Esophagus squamous epithelium (tissue), 5 donors: ENCODE measurements at regions not wholly inside any gene's neighbourhood (a gene's known extent, or its start where the extent isn't known, plus 50 kb on each side); places are given as distances from the start of the nearest gene placed in this dataset.

ENCODE experiments used
- DNase-seq: peaks from one replicate; lab custom pipeline; 2025; lab: John Stamatoyannopoulos, UW
- H3K27ac ChIP-seq, 4 donors: fragments of 200-600 bp; sonication (generic); one replicate each; pipeline ENCODE4 v1.5.1; 2016 to 2019; ENCODE audit warnings: mild to moderate bottlenecking in 1 of 4
- H3K27me3 ChIP-seq, 4 donors: fragments of 200-600 bp; sonication (generic); 1 replicate in 3 of 4; 2 replicates in 1 of 4; pipeline versions ENCODE4 v1.5.1 to v1.6.0; 2017 to 2021; ENCODE audit warnings: antibody characterized with exemption in 1 of 4
- H3K36me3 ChIP-seq, 3 donors: fragments of 200-600 bp; sonication (generic); one replicate each; pipeline ENCODE4 v1.5.1; 2016 to 2019
- H3K4me1 ChIP-seq, 3 donors: fragments of 200-600 bp; sonication (generic); one replicate each; pipeline ENCODE4 v1.5.1; 2017 to 2019
- H3K4me3 ChIP-seq, 4 donors: fragments of 200-600 bp; sonication (generic); 1 replicate in 3 of 4; 2 replicates in 1 of 4; pipeline ENCODE4 v1.5.1; 2016 to 2019; ENCODE audit warnings: mild to moderate bottlenecking in 2 of 4, moderate library complexity in 1 of 4
- H3K9me3 ChIP-seq, 3 donors: fragments of 200-600 bp; sonication (generic); one replicate each; pipeline ENCODE4 v1.5.1; 2016 to 2019
- POLR2A ChIP-seq, 4 donors: fragments of 450-650 bp; IDR thresholded peaks; one replicate each; pipeline ENCODE4 v1.6.1; 2017; ENCODE audit warnings: antibody characterized with exemption in 4 of 4, mild to moderate bottlenecking in 4 of 4, moderate library complexity in 3 of 4
- WGBS, 2 donors: methylation state at CpG; one replicate each; pipeline ENCODE4 v1.1.5; 2018; 5-methylcytosine and 5-hydroxymethylcytosine counted together
- intact Hi-C: fragments of 100-400 bp; cut with DNase I; formaldehyde crosslinking; loops from one replicate; pipeline ENCODE4 v1.15.0; 2022
- TF ChIP-seq, protein P1 (sequence below), 6 experiments: fragments of 450-650 bp in 4 of 6; fragments of 200-600 bp in 2 of 6; sonication (generic) in 2 of 6; IDR thresholded peaks; one replicate each; pipeline ENCODE4 v1.5.1; 2016 to 2019; ENCODE audit warnings: antibody characterized with exemption in 6 of 6, mild to moderate bottlenecking in 4 of 6, moderate library complexity in 4 of 6
- donor health status: DM: yes; HTN: yes; CAD: no.

DNA sequence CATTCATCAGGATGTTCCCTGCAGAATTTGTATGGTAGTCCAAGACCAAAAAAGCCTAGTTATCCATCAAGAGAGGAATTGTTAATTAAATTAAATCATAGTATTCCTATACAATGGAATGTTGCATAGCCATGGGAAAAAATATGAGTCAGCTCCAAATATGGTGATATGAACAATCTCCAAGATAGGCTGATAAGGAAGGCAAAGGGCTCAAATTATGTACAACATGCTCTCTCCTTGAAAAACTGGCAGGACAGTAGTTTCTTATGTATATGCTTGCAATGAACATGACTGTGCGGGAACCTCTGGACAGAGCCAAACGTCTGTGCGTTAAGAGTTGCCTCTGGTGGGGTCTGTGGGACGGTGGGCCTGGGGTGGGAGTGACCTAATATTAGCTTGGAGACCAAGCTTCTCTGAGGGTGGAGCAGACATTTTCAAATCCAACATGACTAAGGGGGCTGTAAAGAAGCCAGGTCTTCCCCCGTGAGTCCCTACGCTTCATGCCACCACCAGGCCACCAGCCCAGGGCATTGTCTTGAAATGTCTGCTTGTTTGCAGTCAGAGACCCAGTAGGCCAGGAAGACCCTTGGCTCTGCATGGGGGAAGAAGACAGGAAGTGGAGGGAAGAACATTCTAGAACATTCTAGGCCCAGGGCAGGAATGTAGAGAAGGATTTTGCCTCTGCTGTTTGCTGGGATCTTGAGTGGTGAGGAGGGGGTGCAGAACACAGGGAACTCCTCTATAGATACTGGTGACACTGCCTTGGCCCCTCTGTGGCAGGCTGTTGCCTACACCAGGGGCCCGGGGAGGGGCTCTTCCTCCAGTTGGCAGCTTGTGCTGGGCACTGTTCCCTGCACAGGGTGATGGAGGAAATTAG, 244.0 kb upstream of the HS6ST1 start:
- H3K27me3 ChIP-seq = no peaks in the 10 kb centered on the region
- no peak overlapping the region for H3K27ac ChIP-seq
- H3K4me3 ChIP-seq = no peak overlapping the region
- no peaks in the 10 kb centered on the region for H3K36me3 ChIP-seq
- no peak for DNase-seq
- intact Hi-C loops = no loop called here
- TF ChIP-seq, protein P1, sequence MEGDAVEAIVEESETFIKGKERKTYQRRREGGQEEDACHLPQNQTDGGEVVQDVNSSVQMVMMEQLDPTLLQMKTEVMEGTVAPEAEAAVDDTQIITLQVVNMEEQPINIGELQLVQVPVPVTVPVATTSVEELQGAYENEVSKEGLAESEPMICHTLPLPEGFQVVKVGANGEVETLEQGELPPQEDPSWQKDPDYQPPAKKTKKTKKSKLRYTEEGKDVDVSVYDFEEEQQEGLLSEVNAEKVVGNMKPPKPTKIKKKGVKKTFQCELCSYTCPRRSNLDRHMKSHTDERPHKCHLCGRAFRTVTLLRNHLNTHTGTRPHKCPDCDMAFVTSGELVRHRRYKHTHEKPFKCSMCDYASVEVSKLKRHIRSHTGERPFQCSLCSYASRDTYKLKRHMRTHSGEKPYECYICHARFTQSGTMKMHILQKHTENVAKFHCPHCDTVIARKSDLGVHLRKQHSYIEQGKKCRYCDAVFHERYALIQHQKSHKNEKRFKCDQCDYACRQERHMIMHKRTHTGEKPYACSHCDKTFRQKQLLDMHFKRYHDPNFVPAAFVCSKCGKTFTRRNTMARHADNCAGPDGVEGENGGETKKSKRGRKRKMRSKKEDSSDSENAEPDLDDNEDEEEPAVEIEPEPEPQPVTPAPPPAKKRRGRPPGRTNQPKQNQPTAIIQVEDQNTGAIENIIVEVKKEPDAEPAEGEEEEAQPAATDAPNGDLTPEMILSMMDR (IDR thresholded peaks at IDR 0.05) = no peak
- H3K4me1 ChIP-seq = peaks cover 0 to 17% (median 7%) of the 10 kb centered on the region in 3 donors
- WGBS, 2 donors = 56 to 69% methylated on average over 5 to 7 of the region's 7 CpGs
- no peaks in the 10 kb centered on the region for H3K9me3 ChIP-seq

DNA sequence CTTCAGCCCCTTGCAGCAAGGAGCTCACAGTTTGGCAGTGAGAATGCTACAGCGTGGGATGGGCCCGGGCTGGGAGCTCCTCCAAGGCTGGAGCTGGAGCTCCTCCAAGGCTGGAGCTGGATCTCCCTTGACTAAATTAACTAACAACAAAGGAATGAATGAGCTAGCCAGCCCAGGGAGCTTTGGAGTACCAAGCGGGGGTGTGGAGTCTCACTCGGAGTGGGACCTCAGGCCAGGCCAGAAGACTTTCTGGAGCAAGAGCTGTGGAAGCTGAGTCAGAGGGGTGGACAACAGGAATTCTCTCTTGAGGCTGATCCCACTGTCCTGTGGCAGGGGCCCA, 244.7 kb upstream of the HS6ST1 start:
- H3K36me3 ChIP-seq = no peaks in the 10 kb centered on the region
- no peak overlapping the region for H3K4me3 ChIP-seq
- H3K27ac ChIP-seq = peak overlapping the region in 1 of 4 donors; percentile 17
- DNase-seq = no peak
- peaks cover 0 to 17% (median 7%) of the 10 kb centered on the region in 3 donors for H3K4me1 ChIP-seq
- intact Hi-C loops = no loop called here
- no peaks in the 10 kb centered on the region for H3K27me3 ChIP-seq
- H3K9me3 ChIP-seq = no peaks in the 10 kb centered on the region
- TF ChIP-seq, protein P1 (IDR thresholded peaks at IDR 0.05) = no peak
- no peak for TF ChIP-seq POLR2A (IDR thresholded peaks at IDR 0.05)
- 20% methylated on average over 1 of the region's 4 CpGs; no CpG with 5 or more reads in 1 of the 2 donors for WGBS, 2 donors

DNA sequence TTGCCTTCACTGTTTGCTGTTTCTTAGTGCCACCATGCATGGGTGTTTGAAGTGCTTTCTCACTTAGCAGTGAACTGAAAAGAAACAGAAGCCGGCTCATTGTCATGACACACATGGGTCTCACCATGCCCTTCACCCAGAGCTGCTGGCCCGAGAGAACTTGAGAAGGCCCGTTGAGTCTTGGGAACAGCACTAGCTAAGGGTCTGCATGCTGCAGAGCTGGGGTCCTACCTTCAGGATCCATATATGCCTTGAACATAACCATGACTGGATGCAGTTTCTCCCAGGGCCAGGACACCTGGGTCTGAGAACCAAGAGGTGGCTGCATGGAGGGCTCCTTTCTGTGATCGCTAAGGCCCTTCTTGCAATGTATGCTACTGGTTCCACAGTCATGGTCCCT, 245.5 kb upstream of the HS6ST1 start:
- DNase-seq = no peak
- H3K27ac ChIP-seq = no peak overlapping the region
- WGBS, 2 donors = 94 to 95% methylated on average over 3 to 4 of the region's 4 CpGs
- no peaks in the 10 kb centered on the region for H3K36me3 ChIP-seq
- H3K9me3 ChIP-seq = no peaks in the 10 kb centered on the region
- H3K27me3 ChIP-seq = no peaks in the 10 kb centered on the region
- TF ChIP-seq, protein P1 (IDR thresholded peaks at IDR 0.05) = no peak
- no peak for TF ChIP-seq POLR2A (IDR thresholded peaks at IDR 0.05)
- peaks cover 0 to 17% (median 7%) of the 10 kb centered on the region in 3 donors for H3K4me1 ChIP-seq
- intact Hi-C loops = no loop called here
- no peak overlapping the region for H3K4me3 ChIP-seq

DNA sequence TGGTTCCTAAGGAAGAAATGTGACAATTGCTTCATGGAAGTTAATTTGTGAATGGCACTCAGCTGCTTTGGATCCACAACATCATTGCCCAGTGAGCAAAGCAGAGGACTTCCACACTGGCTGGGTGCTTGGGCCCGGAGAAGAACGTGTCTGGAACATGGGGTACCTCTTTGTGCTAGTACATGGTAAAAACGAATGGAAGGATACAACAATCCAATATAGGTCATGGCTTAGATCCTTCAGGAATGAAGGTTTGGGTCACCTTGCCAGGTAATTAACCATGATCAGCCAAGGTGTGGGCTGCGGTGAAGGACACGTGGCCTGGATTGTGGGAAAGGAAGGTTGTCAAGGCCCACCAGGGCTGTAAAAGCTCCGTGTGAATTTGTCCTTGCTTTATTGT, 245.9 kb upstream of the HS6ST1 start:
- peaks cover 0 to 17% (median 7%) of the 10 kb centered on the region in 3 donors for H3K4me1 ChIP-seq
- WGBS, 2 donors = 85 to 92% methylated on average over 6 of the region's 6 CpGs

DNA sequence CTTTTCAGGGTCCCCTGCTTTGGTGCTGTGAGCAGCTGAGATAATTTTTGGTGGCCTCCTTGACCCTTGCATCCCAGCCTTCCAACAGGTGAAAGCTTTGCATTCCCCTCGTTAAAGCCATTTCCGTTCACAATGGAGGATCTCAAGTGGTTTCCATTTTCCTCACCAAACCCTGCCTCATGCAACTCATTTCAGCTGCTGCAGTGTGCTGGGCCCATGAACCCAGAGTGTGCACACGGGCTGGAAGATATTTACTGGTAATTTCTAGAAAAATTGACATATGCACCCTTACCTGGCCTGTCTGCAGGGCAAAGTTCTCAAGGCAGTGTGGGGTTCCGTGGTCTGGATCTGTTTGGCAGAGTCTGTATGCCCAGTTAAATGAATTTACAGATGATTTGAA, 246.8 kb upstream of the HS6ST1 start:
- intact Hi-C loops = no loop called here
- no peak for TF ChIP-seq POLR2A (IDR thresholded peaks at IDR 0.05)
- TF ChIP-seq, protein P1 (IDR thresholded peaks at IDR 0.05) = no peak
- 86 to 89% methylated on average over 2 to 4 of the region's 4 CpGs for WGBS, 2 donors
- H3K9me3 ChIP-seq = no peaks in the 10 kb centered on the region
- H3K27ac ChIP-seq = no peak overlapping the region
- no peak overlapping the region for H3K4me3 ChIP-seq
- no peak for DNase-seq
- peaks cover 0 to 17% (median 7%) of the 10 kb centered on the region in 3 donors for H3K4me1 ChIP-seq
- no peaks in the 10 kb centered on the region for H3K27me3 ChIP-seq
- no peaks in the 10 kb centered on the region for H3K36me3 ChIP-seq

More for the DNA sequence above, 245.9 kb upstream of the HS6ST1 start:
- Histone ChIP-seq H3K4me3 (no peak overlapping the region), H3K36me3 (no peaks in the 10 kb centered on the region), H3K27me3 (no peaks in the 10 kb centered on the region), H3K9me3 (no peaks in the 10 kb centered on the region), H3K27ac (no peak overlapping the region)
- DNase-seq = no peak
- TF ChIP-seq, protein P1 (IDR thresholded peaks at IDR 0.05) = no peak
- no peak for TF ChIP-seq POLR2A (IDR thresholded peaks at IDR 0.05)
- intact Hi-C loops = no loop called here
